ENCODE measurements at regions not wholly inside any gene's neighbourhood (a gene's known extent, or its start where the extent isn't known, plus 50 kb on each side); places are given as distances from the start of the nearest gene placed in this dataset.

DNA sequence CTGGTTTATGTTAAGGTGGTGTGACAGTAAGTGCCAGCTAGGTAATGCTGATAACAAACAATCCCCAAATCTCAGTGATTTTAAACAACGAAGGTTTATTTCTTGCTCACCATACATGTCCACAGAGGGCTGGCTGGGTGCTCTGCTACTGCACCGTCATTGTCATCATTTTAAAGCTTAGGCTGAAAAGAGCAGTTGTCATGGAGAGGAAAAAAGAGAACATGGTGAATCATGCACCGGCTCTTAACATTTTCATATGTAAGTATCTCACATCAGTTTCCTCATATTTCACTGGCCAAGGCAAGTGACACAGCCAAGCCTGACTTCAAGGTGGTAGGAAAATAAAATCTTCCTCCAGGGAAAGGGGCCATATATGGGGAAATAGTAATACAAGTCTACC, 746.9 kb downstream of the SORCS3 start:
- TF ChIP-seq, protein P1, sequence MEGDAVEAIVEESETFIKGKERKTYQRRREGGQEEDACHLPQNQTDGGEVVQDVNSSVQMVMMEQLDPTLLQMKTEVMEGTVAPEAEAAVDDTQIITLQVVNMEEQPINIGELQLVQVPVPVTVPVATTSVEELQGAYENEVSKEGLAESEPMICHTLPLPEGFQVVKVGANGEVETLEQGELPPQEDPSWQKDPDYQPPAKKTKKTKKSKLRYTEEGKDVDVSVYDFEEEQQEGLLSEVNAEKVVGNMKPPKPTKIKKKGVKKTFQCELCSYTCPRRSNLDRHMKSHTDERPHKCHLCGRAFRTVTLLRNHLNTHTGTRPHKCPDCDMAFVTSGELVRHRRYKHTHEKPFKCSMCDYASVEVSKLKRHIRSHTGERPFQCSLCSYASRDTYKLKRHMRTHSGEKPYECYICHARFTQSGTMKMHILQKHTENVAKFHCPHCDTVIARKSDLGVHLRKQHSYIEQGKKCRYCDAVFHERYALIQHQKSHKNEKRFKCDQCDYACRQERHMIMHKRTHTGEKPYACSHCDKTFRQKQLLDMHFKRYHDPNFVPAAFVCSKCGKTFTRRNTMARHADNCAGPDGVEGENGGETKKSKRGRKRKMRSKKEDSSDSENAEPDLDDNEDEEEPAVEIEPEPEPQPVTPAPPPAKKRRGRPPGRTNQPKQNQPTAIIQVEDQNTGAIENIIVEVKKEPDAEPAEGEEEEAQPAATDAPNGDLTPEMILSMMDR (IDR thresholded peaks at IDR 0.05): no peak
- no peak for TF ChIP-seq ZFX (IDR thresholded peaks at IDR 0.05; ENCODE audit: borderline replicate concordance)

Data from 22Rv1 (cell line).